PC-3 (cell line): ENCODE measurements at regions not wholly inside any gene's neighbourhood (a gene's known extent, or its start where the extent isn't known, plus 50 kb on each side); places are given as distances from the start of the nearest gene placed in this dataset.

Source experiments
- EZH2 ChIP-seq: fragments of 300-600 bp; sonication (generic); IDR thresholded peaks from one replicate; pipeline ENCODE4 v1.6.1; 2017; ENCODE audit warnings: antibody characterized with exemption, mild to moderate bottlenecking, low read length; ENCODE audit not compliant: unreplicated experiment
- EZH2phosphoT487 ChIP-seq: fragments of 300-600 bp; sonication (generic); IDR thresholded peaks from 2 replicates; pipeline ENCODE4 v1.6.1; 2018; ENCODE audit warnings: mild to moderate bottlenecking, antibody characterized with exemption, low read length, borderline replicate concordance
- TF ChIP-seq, protein P1 (sequence below): fragments of 300-600 bp; sonication (generic); conservative IDR thresholded peaks from 2 replicates; pipeline ENCODE4 v1.5.1; 2017; ENCODE audit warnings: antibody characterized with exemption, low read depth, mild to moderate bottlenecking, low read length

DNA sequence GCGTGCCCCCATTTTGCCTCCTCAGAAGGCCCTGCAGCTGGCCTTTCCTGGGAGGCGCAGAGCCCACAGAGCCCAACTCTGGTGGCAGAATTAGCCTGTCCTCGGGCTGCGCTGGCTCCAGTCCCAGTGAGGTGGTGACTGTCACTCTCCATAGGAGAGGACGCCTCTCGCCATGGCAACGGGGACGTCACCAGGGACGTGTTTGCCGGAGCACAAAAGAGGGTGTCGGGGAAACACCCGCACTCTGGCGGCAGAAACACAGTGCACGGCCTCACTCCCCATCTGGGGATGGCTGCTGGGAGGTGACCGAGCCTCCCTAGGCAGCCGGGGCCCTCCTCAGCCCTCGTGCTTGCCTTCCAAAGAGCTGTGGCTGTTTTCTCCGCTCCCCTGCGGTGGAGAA is 50.2 kb upstream of the NCOR2 start:
- TF ChIP-seq, protein P1, sequence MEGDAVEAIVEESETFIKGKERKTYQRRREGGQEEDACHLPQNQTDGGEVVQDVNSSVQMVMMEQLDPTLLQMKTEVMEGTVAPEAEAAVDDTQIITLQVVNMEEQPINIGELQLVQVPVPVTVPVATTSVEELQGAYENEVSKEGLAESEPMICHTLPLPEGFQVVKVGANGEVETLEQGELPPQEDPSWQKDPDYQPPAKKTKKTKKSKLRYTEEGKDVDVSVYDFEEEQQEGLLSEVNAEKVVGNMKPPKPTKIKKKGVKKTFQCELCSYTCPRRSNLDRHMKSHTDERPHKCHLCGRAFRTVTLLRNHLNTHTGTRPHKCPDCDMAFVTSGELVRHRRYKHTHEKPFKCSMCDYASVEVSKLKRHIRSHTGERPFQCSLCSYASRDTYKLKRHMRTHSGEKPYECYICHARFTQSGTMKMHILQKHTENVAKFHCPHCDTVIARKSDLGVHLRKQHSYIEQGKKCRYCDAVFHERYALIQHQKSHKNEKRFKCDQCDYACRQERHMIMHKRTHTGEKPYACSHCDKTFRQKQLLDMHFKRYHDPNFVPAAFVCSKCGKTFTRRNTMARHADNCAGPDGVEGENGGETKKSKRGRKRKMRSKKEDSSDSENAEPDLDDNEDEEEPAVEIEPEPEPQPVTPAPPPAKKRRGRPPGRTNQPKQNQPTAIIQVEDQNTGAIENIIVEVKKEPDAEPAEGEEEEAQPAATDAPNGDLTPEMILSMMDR: no peak
- TF ChIP-seq EZH2phosphoT487: no peak
- TF ChIP-seq EZH2: no peak
